ENCODE measurements at regions not wholly inside any gene's neighbourhood (a gene's known extent, or its start where the extent isn't known, plus 50 kb on each side); places are given as distances from the start of the nearest gene placed in this dataset.
"Not testable (repeated sequence)": the region's sequence is repeated elsewhere in the genome, so short reads cannot be mapped to it uniquely, and the experiment has no call there.

DNA sequence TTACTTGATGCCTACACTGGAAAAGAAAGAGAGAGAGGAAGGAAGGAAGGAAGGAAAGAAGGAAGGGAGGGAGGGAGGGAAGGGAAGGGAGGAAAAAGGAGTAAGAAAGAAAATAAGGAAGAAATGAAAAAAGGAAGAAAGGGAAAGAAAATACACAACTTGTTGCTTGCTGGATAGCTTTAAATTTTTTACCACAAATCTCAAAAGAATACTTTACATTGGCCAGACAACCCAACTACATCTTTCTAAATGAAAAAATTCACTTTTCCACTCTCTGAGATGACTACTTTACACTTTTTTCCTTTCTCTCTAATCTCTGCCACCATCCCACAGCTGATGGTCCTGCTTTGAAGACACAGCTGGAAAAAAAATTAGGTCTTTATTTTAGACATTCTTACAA is 228.9 kb upstream of the FAM78B start:
- TF ChIP-seq, protein P1, sequence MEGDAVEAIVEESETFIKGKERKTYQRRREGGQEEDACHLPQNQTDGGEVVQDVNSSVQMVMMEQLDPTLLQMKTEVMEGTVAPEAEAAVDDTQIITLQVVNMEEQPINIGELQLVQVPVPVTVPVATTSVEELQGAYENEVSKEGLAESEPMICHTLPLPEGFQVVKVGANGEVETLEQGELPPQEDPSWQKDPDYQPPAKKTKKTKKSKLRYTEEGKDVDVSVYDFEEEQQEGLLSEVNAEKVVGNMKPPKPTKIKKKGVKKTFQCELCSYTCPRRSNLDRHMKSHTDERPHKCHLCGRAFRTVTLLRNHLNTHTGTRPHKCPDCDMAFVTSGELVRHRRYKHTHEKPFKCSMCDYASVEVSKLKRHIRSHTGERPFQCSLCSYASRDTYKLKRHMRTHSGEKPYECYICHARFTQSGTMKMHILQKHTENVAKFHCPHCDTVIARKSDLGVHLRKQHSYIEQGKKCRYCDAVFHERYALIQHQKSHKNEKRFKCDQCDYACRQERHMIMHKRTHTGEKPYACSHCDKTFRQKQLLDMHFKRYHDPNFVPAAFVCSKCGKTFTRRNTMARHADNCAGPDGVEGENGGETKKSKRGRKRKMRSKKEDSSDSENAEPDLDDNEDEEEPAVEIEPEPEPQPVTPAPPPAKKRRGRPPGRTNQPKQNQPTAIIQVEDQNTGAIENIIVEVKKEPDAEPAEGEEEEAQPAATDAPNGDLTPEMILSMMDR (IDR thresholded peaks at IDR 0.05; ENCODE audit: low read depth, low read length), result no peak
- H3K4me3 ChIP-seq (replicated peaks in 1 of 2; ENCODE audit: low read depth in 2 of 2, low read length in 2 of 2), result no peak overlapping the region
- no peak for DNase-seq (ENCODE audit: low read depth in 2 of 2)

DNA sequence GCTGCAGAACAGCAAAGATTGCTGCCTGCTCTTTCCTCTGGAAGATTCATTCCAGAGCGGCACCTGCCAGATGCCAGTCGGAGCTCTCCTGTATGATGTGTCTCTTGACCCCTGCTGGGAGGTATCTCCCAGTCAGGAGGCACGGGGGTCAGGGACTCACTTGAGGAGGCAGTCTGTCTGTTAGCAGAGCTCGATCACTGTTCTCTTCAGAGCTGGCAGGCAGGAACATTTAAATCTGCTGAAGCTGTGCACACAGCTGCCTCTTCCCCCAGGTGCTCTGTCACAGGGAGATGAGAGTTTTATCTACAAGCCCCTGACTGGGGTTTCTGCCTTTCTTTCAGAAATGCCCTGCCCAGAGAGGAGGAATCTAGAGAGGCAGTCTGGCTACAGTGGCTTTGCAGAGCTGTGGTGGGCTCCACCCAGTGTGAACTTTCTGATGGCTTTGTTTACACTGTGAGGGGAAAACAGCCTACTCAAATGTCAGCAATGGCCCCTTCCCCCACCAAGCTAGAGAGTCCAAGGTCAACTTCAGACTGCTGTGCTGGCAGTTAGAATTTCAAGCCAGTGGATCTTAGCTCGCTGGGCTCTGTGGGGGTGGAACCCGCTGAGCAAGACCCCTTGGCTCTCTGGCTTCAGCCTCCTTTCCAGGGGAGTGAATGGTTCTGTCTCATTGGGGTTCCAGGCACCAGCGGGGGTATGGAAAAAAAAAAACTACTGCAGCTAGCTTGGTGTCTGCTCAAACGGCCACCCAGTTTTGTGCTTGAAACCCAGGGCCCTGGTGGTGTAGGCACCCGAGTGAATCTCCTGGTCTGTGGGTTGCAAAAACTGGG is 242.7 kb upstream of the FAM78B start:
- not testable (repeated sequence) for H3K4me3 ChIP-seq (replicated peaks in 1 of 2; ENCODE audit: low read depth in 2 of 2, low read length in 2 of 2); DNase-seq (ENCODE audit: low read depth in 2 of 2)

DNA sequence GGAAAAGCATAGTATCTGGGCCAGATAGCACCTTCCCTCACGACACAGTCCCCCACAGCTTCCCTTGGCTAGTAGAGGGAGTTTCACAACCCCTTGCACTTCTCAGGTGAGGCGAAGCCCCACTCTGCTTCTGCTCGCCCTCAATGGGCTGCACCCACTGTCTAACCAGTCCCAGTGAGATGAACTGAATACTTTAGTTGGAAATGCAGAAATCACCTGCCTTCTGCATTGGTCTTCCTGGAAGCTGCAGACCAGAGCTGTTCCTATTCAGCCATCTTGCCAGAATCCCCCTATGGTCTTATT is 243.2 kb upstream of the FAM78B start:
- H3K4me3 ChIP-seq (replicated peaks in 1 of 2; ENCODE audit: low read depth in 2 of 2, low read length in 2 of 2), result no peak overlapping the region
- TF ChIP-seq, protein P1 (IDR thresholded peaks at IDR 0.05; ENCODE audit: low read depth, low read length), result no peak
- DNase-seq (ENCODE audit: low read depth in 2 of 2), result no peak

DNA sequence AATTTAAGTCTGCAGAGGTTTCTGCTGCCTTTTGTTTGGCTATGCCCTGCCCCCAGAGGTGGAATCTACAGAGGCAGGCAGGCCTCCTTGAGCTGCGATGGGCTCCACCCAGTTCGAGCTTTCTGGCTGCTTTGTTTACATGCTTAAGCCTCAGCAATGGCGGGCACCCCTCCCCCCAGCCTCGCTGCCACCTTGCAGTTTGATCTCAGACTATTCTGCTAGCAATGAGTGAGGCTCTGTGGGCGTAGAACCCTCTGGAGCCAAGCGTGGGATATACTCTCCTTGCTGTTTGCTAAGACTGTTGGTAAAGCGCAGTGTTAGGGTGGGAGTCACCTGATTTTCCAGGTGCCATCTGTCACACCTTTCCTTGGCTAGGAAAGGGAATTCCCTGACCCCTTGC is 250.0 kb upstream of the FAM78B start:
- H3K4me3 ChIP-seq (replicated peaks in 1 of 2; ENCODE audit: low read depth in 2 of 2, low read length in 2 of 2); DNase-seq (ENCODE audit: low read depth in 2 of 2): not testable (repeated sequence)

DNA sequence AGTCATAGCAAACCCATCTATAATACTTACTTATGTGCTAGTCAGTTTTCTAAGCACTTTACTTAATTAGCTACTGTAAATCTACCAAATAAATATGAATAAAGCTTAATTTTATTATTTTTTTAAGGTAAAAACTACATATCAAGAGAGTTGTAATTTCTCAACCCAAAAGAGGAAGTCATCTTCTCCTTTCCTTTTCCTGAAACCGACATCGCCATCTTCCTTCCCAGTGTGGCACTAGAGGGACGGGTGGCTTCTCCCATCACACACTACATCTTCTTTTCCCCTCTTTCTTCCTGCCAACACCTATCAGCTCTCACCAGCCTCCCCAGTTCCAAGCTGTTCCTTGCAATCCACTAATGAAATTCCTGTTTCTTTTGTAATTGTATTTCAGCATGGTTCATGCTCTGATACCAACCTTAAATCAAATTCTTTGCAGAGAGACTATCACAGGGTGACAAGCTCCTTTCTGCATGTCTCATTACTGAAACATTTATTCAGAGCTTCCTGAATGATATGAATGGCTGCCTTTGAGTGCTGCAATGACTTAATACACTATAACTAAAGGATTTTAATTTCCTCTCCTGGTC is 251.6 kb upstream of the FAM78B start:
- H3K4me3 ChIP-seq (replicated peaks in 1 of 2; ENCODE audit: low read depth in 2 of 2, low read length in 2 of 2), result no peak overlapping the region
- DNase-seq (ENCODE audit: low read depth in 2 of 2), result no peak
- TF ChIP-seq, protein P1 (IDR thresholded peaks at IDR 0.05; ENCODE audit: low read depth, low read length), result no peak

DNA sequence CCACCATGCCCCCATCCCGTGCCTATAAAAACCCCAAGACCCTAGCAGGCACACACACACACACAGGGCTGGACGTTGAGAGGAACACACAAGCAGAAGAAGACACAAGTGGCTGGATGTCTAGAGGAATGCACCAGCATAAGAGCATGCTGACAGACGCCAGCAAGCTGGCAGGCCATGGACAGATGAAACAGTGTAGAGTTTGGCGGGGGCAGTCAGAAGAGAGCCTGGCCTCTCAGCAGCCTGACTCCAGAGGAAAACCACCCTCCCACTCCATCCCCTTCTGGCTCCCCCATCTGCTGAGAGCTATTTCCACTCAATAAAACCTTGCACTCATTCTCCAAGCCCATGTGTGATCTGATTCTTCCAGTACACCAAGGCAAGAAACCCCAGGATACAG is 255.8 kb upstream of the FAM78B start:
- not testable (repeated sequence) for DNase-seq (ENCODE audit: low read depth in 2 of 2); H3K4me3 ChIP-seq (replicated peaks in 1 of 2; ENCODE audit: low read depth in 2 of 2, low read length in 2 of 2)

DNA sequence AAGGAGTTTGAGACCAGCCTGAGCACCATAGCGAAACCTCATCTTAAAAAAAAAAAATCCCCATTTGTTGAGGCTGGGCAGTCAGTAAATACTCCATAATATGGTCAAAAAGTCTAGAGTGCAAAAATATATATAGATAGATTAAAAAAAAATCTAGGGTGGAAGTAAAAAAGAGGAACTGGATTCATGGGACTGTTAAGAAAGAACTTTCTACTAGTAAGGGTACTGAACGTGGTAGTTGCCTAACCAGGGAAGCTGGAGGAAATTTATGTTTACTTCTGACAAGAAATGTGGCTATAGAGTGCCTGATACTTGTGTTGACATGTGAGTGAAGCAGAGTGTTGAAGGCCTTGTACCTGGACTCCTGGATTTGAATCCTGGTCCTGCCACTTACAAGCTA is 265.9 kb upstream of the FAM78B start:
- H3K4me3 ChIP-seq (replicated peaks in 1 of 2; ENCODE audit: low read depth in 2 of 2, low read length in 2 of 2), result no peak overlapping the region
- DNase-seq (ENCODE audit: low read depth in 2 of 2), result no peak

DNA sequence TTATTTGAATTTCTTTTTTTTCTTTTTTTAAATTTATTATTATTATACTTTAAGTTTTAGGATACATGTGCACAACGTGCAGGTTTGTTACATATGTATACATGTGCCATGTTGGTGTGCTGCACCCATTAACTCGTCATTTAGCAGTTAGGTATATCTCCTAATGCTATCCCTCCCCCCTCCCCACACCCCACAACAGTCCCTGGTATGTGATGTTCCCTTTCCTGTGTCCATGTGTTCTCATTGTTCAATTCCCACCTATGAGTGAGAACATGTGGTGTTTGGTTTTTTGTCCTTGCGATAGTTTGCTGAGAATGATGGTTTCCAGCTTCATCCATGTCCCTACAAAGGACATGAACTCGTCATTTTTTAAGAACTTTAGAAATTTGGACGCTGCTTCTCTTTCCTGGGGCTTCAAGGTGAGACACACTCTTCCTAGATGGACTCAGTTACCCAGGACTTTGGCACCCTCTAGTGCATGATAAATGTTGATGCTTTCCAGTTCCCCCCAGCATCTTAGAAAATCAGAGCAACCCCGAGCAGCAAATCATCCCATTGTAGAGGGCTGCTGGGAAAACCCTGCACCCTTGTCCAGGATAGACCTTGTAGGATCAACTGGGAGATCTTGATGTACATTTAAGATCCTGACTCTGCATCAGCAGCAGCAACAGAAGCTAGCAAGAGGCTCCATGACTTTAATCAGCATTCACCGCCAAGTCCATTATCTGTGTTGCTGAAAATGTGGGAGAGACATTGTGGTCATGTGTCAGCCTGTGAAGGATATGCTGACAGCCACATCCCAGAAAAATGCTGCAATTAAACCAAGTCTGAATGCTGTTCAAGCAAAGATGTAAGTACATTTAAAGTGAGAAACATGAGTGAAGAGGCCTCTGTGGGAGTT is 266.9 kb upstream of the FAM78B start:
- DNase-seq (ENCODE audit: low read depth in 2 of 2), result peak in 1 of 2 donors; percentile 41
- not testable (repeated sequence) for H3K4me3 ChIP-seq (replicated peaks in 1 of 2; ENCODE audit: low read depth in 2 of 2, low read length in 2 of 2)

More for the DNA sequence above, 265.9 kb upstream of the FAM78B start:
- TF ChIP-seq, protein P1 (IDR thresholded peaks at IDR 0.05; ENCODE audit: low read depth, low read length), result no peak
